ENCODE measurements at regions not wholly inside any gene's neighbourhood (a gene's known extent, or its start where the extent isn't known, plus 50 kb on each side); places are given as distances from the start of the nearest gene placed in this dataset.
A peak's percentile ranks its signal among the peaks of the same experiment; 100 is the strongest.

GRCh38 chr10:78869508-78870454 is 199.0 kb upstream of the ZMIZ1 start:
- no peak for DNase-seq

- DNase-seq = no peak
These were observed 198.3 kb upstream of the ZMIZ1 start for GRCh38 chr10:78870458-78870857.

DNA sequence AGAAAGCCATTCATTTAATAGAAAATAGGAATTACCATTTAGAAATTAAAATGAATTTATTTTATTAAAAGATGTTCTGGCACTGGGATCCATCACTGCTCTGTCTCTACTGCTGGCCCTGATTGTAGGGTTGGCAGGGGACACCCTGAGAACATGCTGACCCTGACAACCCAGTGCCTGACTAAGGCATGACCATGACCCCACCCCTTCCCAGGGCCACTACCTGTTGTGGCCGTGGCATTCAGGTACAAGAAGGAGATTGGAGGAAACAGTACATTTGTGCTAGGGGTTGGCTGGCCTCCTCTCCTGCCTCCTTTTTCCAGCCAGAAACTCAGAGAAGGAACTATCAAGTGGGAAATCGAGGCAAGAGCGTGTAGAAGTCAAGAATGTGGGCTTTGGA is 197.0 kb upstream of the ZMIZ1 start:
- no peak for DNase-seq

GRCh38 chr10:78873413-78873812 is 195.4 kb upstream of the ZMIZ1 start:
- no peak for DNase-seq

DNA sequence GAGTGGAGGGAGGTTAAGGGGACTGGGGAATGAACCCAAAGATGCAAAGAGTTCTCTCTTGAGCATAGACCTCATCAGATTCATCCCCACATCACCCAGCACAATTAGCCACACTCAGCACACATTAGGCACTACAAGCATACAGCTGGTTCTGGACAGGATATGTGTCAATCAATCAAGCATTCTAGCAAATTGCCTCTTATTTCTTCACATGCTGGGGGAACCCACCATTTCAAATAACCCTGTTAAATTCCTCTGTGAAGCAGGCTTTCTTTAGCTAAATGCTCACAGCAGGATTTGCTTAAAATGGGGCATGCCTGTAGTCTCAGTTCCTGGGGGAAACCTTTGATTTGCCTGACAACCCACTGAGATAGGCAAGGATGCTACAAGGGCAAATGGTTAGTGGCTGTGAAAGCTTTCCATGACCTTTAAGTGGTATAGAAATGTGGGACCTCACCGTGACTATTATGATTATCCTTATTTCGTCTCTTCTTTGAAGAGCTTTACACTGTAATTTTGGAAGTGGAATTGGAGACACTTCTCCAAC is 193.4 kb upstream of the ZMIZ1 start:
- no peak for DNase-seq

- DNase-seq = no peak
These were observed 192.8 kb upstream of the ZMIZ1 start for GRCh38 chr10:78875932-78876331.

GRCh38 chr10:78876449-78876848 is 192.3 kb upstream of the ZMIZ1 start:
- no peak for DNase-seq

DNA sequence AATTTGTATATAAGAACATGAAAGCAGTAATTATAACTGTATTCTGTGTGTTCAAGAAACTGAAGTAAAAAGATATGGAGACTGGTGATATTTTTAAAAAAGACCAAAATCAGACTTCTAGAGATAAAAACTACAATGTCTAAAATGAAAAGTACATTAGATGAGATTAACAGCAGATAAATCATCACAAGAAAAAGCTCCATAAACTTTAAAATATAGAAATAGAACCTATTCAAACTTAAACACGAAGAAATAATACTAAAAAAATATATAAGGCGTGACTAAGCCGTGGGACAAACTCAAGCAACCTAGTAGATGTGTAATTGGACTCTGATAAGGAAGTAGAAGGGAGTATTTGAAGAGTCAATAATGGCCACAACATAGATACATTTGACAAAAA is 189.1 kb upstream of the ZMIZ1 start:
- DNase-seq = no peak

- DNase-seq = no peak
These were observed 182.6 kb upstream of the ZMIZ1 start for GRCh38 chr10:78886129-78886528.

DNA sequence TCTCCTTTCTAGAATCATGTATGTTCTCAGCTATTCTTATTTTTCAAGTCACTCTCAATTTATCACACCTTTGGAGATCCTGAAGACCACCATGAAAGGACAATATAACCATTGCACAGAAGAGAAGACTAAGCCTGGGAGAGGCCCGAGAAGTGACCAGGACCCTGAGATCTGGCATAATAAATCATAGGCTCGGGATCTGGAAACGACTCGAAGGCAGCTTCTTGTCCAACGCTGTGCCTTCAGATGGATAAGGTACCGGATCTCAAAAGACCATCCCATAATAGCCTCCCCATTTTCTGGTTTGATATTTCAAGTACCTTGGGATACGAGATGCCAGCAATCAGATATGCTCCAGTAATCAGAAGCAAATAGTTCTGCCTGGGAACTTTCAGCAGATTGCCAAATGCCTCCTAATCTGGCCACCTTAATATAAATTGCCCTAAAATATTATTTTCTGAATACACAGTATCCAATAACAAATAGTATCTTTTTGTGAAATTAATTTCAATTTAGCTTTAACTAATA is 179.2 kb upstream of the ZMIZ1 start:
- DNase-seq = peak in 1 of 2 experiments; percentile 41

GRCh38 chr10:78890506-78890905 is 178.3 kb upstream of the ZMIZ1 start:
- DNase-seq = no peak

DNA sequence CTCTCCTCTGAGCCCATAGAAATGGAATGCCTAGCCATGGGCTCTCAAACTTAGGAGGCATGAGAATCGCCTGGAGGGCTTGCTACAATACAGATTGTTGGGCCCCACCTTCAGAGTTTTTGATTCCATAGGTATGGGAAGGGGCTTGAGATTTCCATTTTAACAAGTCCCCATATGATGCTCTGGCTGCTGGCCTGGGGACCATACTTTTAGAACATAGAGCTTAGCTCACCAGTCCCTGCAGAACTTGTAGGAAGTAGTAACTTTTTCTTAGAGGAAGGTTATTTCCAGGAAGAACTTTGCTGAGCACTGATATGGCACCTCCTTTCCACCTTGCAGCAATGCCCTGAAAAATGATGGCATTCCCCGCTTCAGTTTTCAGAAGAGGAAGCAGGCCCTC is 177.0 kb upstream of the ZMIZ1 start:
- no peak for DNase-seq

DNA sequence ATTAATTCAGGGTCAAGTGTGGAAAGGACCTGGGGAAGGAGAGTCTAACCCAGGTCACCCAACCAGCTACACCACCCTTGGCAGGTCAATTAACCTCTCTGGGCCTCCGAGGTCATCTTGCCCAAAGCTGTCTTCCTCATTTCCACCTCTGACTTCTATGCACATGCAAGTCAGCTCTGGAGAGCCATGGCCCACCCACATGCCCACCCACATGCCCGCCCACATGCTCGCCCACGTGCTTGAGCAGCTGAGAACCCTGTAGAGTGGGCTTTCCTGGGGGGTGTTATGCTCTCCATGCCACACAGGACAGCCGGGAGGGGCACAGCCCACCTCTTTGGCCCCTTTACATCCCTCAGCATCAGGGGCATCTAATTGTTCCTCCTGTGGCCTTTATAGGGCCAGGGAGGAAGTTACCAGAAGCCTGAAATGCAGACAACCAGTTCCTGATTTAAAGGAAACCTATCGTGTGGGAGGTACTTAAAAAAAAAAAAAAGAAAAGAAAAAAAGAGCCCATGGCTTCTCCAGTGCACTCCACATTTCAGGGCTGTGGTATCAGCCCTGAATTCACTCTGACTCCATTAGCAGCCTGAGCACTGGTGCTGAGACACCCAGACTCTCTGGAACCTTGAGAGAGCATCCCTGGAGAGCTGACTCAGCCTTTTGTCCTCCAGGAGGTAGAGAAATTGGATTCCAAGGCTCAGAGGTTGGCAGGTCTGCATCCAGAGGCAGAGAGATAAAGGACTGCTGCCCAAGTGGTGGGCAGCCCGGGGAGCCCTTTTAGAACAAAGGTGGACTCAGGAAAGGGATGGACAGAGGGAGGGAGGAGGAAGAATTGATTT is 176.2 kb upstream of the ZMIZ1 start:
- peak; percentile 11 to 31 for DNase-seq

DNA sequence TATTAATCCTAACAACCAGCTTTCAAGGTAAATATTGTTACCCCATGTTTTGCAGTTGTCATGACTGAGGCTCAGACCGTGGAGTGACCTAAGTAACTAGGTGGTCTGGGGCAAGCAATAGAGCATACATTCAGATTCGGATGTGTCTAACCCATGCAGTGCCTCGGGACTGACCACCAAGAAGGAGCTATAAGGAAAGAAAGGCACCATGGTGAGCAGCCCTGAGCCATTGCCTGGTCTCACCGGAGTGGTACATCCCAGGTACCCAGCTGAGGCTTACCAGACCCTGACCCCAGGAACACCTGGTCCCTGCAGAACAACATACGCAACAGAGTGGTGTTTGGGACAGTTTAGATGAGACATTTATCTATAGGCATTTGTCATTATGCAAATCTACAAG is 175.5 kb upstream of the ZMIZ1 start:
- DNase-seq = no peak

- DNase-seq = no peak
These were observed 174.5 kb upstream of the ZMIZ1 start for GRCh38 chr10:78894089-78894840.

GRCh38 chr10:78894841-78895195 is 173.9 kb upstream of the ZMIZ1 start:
- DNase-seq = no peak

DNA sequence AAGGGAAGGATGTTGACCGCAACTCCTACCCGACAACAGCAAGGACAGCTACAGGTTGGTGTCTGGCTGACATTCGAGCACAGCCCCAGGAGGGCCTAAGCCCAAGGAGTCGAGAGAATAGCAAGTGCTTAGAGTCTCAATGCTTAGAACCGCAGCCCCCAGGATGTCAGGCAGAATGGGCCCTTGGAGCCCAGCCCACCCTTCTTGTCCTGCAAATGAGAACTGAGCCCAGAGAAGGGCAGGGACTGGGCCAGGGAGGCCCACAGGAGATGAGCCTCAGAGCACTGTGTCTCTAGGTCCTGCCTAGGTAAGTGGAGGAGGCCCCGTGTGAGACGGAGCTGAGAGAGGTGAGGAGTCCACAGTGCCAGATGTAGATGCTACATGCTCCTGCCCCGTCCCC is 173.3 kb upstream of the ZMIZ1 start:
- DNase-seq = no peak

DNA sequence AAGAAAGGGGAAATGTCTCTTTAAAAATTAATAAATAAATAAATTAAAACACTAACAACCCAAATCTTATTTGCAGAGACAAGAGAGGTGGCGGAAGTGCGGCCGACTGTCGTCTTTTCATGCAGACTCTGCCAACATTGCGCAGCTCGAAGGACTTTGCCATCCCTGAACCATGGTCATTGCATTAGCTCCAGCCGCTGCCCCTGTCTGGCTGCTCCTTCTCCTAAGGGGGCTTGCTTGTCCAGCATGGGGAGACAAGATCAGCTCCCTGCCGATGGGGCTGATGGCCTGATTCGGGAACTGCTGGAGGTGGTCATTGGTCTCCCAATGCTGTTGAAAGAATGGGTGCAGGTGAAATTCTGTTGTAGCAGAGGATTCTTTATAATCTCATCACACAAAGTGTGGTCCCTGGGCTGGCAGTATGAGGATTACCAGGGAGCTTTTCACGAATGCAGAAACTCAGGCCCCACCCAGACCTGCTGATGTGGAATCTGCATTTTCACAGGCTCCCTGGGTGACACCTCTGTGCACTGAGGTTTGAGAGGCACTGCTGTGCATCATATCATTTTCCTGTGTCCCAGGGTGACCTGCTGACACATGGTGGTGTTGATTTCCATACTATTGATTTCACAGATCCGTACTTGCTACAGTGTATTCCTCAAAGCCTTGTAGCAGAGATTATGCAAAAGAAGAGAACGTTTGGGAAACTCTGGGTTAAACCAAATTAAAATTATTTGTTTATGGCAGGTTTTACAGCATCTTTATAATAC is 172.4 kb upstream of the ZMIZ1 start:
- DNase-seq = no peak

DNA sequence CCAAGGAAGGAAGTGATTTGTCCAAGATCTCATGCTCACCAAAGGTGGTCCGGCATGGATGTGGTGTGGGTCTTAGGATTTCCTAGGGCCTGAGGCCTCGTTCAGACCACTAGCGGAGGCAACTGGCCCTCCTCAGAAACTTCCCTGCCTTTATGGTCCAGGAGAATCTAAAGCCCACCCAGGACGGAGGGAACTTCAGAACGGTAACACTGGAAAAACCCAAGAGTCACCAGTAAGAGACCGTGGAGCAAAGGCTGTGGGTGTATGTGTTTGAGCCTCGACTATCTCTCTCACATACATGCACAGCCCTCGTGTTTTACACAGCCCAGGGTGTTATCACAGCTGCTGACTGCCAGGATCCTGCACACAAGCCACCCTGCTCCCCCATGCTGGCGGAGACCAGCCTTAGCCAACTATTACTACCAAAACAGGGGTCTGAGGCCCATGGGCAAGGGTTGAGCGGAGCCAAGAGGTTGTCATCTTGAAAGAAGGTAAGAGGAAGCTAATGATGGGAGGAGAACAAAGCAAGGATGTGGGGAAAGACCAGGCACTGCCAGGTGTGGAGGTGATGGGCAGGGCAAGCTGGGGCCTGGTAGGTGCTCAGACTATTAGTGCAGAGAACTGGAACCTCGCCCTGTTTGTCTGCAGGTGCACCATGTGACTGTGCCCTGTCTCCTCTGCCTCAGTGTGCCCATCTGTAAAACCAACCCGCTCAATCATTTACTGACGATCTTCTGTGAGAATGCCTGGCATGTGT is 170.2 kb upstream of the ZMIZ1 start:
- no peak for DNase-seq

DNA sequence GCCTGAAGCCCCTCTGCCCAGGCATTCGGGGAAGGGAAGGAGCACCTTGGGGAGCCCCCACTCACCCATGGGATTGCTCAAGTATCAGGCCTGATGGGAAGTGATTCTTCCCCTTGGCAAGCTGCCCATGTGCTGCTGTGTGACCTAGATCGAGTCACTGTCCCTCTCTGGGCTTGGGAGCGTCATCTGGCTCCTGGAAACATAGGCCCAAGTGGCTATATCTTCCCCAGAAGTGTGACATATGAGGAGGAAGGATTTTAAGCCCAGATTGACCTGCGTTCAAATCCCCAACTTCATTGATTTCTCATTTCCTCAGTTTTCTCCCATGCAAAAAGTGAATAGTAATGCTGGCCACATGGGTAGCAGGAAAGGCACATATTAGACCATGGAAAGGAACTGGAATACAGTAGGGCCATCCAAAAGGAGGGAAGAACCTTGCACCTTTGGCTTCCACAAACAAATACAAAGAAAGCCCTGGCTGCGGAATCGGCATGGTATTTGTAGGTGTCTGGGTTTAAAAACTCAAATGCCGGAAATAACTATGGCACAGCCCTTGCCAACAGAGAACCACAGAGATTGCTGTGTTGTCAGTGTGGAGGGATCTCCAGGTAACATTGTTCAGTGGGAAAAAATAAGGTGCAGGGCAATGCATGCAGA is 169.5 kb upstream of the ZMIZ1 start:
- no peak for DNase-seq

Data from NCI-H187 (cell line).